NCI-H1694 (cell line): ENCODE measurements at regions not wholly inside any gene's neighbourhood (a gene's known extent, or its start where the extent isn't known, plus 50 kb on each side); places are given as distances from the start of the nearest gene placed in this dataset.
"Not testable (repeated sequence)": the region's sequence is repeated elsewhere in the genome, so short reads cannot be mapped to it uniquely, and the experiment has no call there.

Experiments
- DNase-seq: peaks from one replicate; lab custom pipeline; 2025; lab: John Stamatoyannopoulos, UW

- DNase-seq: not testable (repeated sequence)
Measured at GRCh38 chr7:128561116-128561722, 84.7 kb downstream of the METTL2B start.

- DNase-seq: not testable (repeated sequence)
Measured at GRCh38 chr7:128562795-128563194, 86.2 kb downstream of the METTL2B start.

GRCh38 chr7:128564123-128564700 is 87.7 kb downstream of the METTL2B start:
- not testable (repeated sequence) for DNase-seq

GRCh38 chr7:128564932-128565864 is 88.7 kb downstream of the METTL2B start:
- not testable (repeated sequence) for DNase-seq

GRCh38 chr7:128575277-128575676 is 96.8 kb upstream of the GARIN1A start:
- DNase-seq: not testable (repeated sequence)

- not testable (repeated sequence) for DNase-seq
Measured at GRCh38 chr7:128576953-128577352, 95.1 kb upstream of the GARIN1A start.

GRCh38 chr7:128579843-128580242 is 92.2 kb upstream of the GARIN1A start:
- DNase-seq: not testable (repeated sequence)

GRCh38 chr7:128581100-128581499 is 91.0 kb upstream of the GARIN1A start:
- not testable (repeated sequence) for DNase-seq

- DNase-seq: not testable (repeated sequence)
Measured at GRCh38 chr7:128581825-128582561, 90.1 kb upstream of the GARIN1A start.

- not testable (repeated sequence) for DNase-seq
Measured at GRCh38 chr7:128586715-128587114, 85.4 kb upstream of the GARIN1A start.

- no peak for DNase-seq
Measured at GRCh38 chr7:128591705-128592104, 80.4 kb upstream of the GARIN1A start.

- not testable (repeated sequence) for DNase-seq
Measured at GRCh38 chr7:128592209-128592608, 79.9 kb upstream of the GARIN1A start.

- DNase-seq: not testable (repeated sequence)
Measured at GRCh38 chr7:128594061-128594460, 78.0 kb upstream of the GARIN1A start.

- DNase-seq: not testable (repeated sequence)
Measured at GRCh38 chr7:128596336-128597128, 75.6 kb upstream of the GARIN1A start.

GRCh38 chr7:128598946-128599345 is 73.1 kb upstream of the GARIN1A start:
- DNase-seq: not testable (repeated sequence)

GRCh38 chr7:128608678-128609421 is 63.2 kb upstream of the GARIN1A start:
- peak; percentile 7 for DNase-seq

- DNase-seq: not testable (repeated sequence)
Measured at GRCh38 chr7:128613366-128613765, 58.7 kb upstream of the GARIN1A start.

GRCh38 chr7:128614812-128615211 is 57.3 kb upstream of the GARIN1A start:
- DNase-seq: not testable (repeated sequence)

GRCh38 chr7:128616799-128617198 is 55.3 kb upstream of the GARIN1A start:
- not testable (repeated sequence) for DNase-seq
